Loucy (cell line): ENCODE measurements at regions not wholly inside any gene's neighbourhood (a gene's known extent, or its start where the extent isn't known, plus 50 kb on each side); places are given as distances from the start of the nearest gene placed in this dataset.

Experiments
- H2AFZ ChIP-seq: fragments of 200-600 bp; sonication (generic); 2 replicates; pipeline ENCODE4 v1.6.0; 2016; ENCODE audit warnings: antibody characterized with exemption, mild to moderate bottlenecking, low read length, moderate library complexity
- H3F3A ChIP-seq: fragments of 200-600 bp; 2 replicates; pipeline ENCODE4 v1.6.0; 2016; ENCODE audit warnings: antibody characterized with exemption, low read depth, mild to moderate bottlenecking
- H3K27me3 ChIP-seq: fragments of 200-600 bp; sonication (generic); 2 replicates; pipeline ENCODE4 v1.6.1; 2014; ENCODE audit warnings: low read length, mild to moderate bottlenecking; ENCODE audit not compliant: insufficient read depth, poor library complexity, severe bottlenecking
- H3K36me3 ChIP-seq: fragments of 200-600 bp; sonication (generic); 2 replicates; pipeline ENCODE4 v1.6.1; 2016; ENCODE audit warnings: low read length; ENCODE audit not compliant: insufficient read depth
- H3K4me1 ChIP-seq: fragments of 200-600 bp; sonication (generic); 2 replicates; pipeline ENCODE4 v1.5.1; 2014; ENCODE audit warnings: low read length, mild to moderate bottlenecking; ENCODE audit not compliant: insufficient read depth, poor library complexity, severe bottlenecking
- H3K4me2 ChIP-seq: fragments of 200-600 bp; sonication (generic); 2 replicates; pipeline ENCODE4 v1.6.0; 2014; ENCODE audit warnings: antibody characterized with exemption, low read length, low read depth, mild to moderate bottlenecking; ENCODE audit not compliant: poor library complexity, severe bottlenecking
- H3K4me3 ChIP-seq: fragments of 200-600 bp; sonication (generic); 2 replicates; pipeline ENCODE4 v1.5.1; 2014; ENCODE audit warnings: low read length, mild to moderate bottlenecking, mixed read lengths; ENCODE audit not compliant: poor library complexity, severe bottlenecking
- H3K79me2 ChIP-seq: fragments of 200-600 bp; sonication (generic); 2 replicates; pipeline ENCODE4 v1.6.1; 2014; ENCODE audit warnings: low read length; ENCODE audit not compliant: insufficient read depth
- H3K9ac ChIP-seq: fragments of 200-600 bp; sonication (generic); 2 replicates; pipeline ENCODE4 v1.6.0; 2014; ENCODE audit warnings: mild to moderate bottlenecking, low read depth, low read length, moderate library complexity; ENCODE audit not compliant: poor library complexity, severe bottlenecking
- H3K9me2 ChIP-seq: fragments of 200-600 bp; sonication (generic); replicated peaks from 2 replicates; pipeline ENCODE4 v1.6.1; 2016; ENCODE audit warnings: low read depth, low read length, mixed read lengths
- H3K9me3 ChIP-seq: fragments of 200-600 bp; sonication (generic); 2 replicates; pipeline ENCODE4 v1.6.1; 2014; ENCODE audit warnings: mild to moderate bottlenecking, antibody characterized with exemption, low read length, low read depth; ENCODE audit not compliant: insufficient read depth
- H4K20me1 ChIP-seq: fragments of 200-600 bp; sonication (generic); 2 replicates; pipeline ENCODE4 v1.6.0; 2014; ENCODE audit warnings: antibody characterized with exemption, low read length, mild to moderate bottlenecking; ENCODE audit not compliant: insufficient read depth, poor library complexity, severe bottlenecking
- CTCF ChIP-seq: fragments of 200-600 bp; sonication (generic); conservative IDR thresholded peaks from 2 replicates; pipeline ENCODE4 v1.5.1; 2014; ENCODE audit warnings: mild to moderate bottlenecking, antibody characterized with exemption, low read length
- EZH2phosphoT487 ChIP-seq: fragments of 200-600 bp; IDR thresholded peaks from 2 replicates; pipeline ENCODE4 v1.6.1; 2018; ENCODE audit warnings: antibody characterized with exemption, mild to moderate bottlenecking, moderate library complexity, borderline replicate concordance

GRCh38 chr17:5840811-5841446 is 229.2 kb upstream of the WSCD1 start:
- no peaks in the 10 kb centered on the region for H3K27me3 ChIP-seq
- no peaks in the 10 kb centered on the region for H3K36me3 ChIP-seq
- H3K4me2 ChIP-seq: no peak overlapping the region
- no peak for TF ChIP-seq EZH2phosphoT487
- no peak for TF ChIP-seq CTCF
- no peaks in the 10 kb centered on the region for H4K20me1 ChIP-seq
- no peak overlapping the region for H3K9ac ChIP-seq
- H3K4me3 ChIP-seq: no peak overlapping the region
- H3K9me2 ChIP-seq: no peaks in the 10 kb centered on the region
- H3K79me2 ChIP-seq: no peaks in the 10 kb centered on the region
- no peak overlapping the region for H2AFZ ChIP-seq
- H3F3A ChIP-seq: no peaks in the 10 kb centered on the region
- H3K9me3 ChIP-seq: no peaks in the 10 kb centered on the region
- no peaks in the 10 kb centered on the region for H3K4me1 ChIP-seq

GRCh38 chr17:5841862-5842261 is 228.3 kb upstream of the WSCD1 start:
- Histone ChIP-seq H3K4me1 (no peaks in the 10 kb centered on the region), H4K20me1 (no peaks in the 10 kb centered on the region), H3K9me2 (no peaks in the 10 kb centered on the region), H2AFZ (no peak overlapping the region), H3F3A (no peaks in the 10 kb centered on the region), H3K27me3 (no peaks in the 10 kb centered on the region), H3K4me2 (no peak overlapping the region), H3K79me2 (no peaks in the 10 kb centered on the region), H3K9me3 (no peaks in the 10 kb centered on the region), H3K9ac (no peak overlapping the region), H3K36me3 (no peaks in the 10 kb centered on the region), H3K4me3 (no peak overlapping the region)
- TF ChIP-seq CTCF (no peak), EZH2phosphoT487 (no peak)

DNA sequence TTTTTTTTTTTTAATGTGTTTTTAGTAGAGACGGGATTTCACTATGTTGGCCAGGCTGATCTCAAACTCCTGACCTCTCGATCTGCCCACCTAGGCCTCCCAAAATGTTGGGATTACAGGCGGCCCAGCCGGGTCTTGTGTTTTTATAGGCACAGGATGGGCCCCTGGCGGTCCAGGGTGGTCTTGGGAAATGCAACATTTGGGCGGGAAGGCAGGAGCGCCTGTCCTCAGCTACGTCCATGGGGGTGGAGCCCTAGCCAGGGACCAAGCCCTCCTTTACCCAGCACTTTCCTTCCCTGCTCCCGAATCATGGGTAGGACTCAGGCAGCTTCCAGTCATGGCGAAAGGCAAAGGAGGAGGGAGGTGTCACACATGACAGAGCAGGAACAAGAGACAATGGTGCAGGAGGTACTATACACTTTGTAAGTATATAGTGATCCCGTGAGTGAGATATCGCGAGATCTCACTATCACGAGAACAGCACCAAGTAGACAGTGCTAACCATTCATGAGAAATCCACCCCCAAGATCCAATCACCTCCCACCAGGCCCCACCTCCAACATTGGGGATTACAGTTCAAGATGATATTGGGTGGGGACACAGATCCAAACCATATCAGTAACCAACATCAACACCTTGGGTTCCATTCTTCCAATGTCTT is 226.7 kb upstream of the WSCD1 start:
- Histone ChIP-seq H3K27me3 (no peaks in the 10 kb centered on the region), H3K36me3 (no peaks in the 10 kb centered on the region), H3K4me2 (no peak overlapping the region), H3K79me2 (no peaks in the 10 kb centered on the region), H3F3A (no peaks in the 10 kb centered on the region), H3K4me1 (no peaks in the 10 kb centered on the region), H3K4me3 (no peak overlapping the region), H3K9me2 (no peaks in the 10 kb centered on the region), H3K9ac (no peak overlapping the region), H3K9me3 (no peaks in the 10 kb centered on the region), H4K20me1 (no peaks in the 10 kb centered on the region), H2AFZ (no peak overlapping the region)
- TF ChIP-seq CTCF: no peak
- TF ChIP-seq EZH2phosphoT487: no peak
